Hypothalamus (tissue), 51 donors: ENCODE measurements at regions not wholly inside any gene's neighbourhood (a gene's known extent, or its start where the extent isn't known, plus 50 kb on each side); places are given as distances from the start of the nearest gene placed in this dataset.

Experiments used
- DNase-seq, 51 donors: peaks; one replicate each; lab custom pipeline; 2025; lab: John Stamatoyannopoulos, UW

- no peak for DNase-seq
Observed at GRCh38 chr6:128827675-128828464, 55.1 kb upstream of the LAMA2 start.

GRCh38 chr6:128826606-128827005 is 56.3 kb upstream of the LAMA2 start:
- DNase-seq: no peak

DNA sequence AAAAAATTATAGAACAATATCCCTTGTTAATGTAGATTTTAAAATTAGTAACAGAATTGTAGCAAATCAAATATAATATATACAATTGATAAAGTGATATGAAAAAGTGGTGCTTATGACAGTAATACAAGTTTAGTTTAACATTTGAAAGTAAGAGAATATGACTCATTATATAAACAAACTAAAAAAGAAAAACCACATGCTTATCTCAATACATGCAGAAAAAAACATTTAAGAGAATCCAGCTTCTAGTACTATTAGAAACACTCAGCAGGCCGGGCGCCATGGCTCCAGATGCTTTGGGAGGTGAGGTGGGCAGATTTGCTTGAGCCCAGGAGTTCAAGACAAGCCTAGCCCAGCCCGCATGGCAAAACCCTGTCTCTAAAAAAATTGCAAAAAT is 60.7 kb upstream of the LAMA2 start:
- no peak for DNase-seq

DNA sequence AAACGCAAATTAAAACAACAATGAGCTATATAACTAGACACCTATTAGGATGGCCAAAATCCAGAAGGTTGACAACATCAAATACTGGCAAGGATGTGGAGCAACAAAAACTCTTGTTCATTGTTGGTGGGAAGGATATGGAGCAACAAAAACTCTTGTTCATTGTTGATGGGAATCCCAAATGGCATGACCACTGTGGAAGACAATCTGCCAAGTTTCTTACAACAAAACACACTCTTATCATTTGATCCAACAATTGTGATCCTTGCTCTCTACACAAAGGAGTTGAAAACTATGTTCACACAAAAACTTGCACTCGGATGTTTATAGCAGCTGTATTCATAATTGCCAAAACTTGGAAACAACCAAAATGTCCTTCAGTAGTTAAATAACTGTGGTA is 61.8 kb upstream of the LAMA2 start:
- peak in 1 of 51 donors; percentile 38 for DNase-seq

GRCh38 chr6:128808856-128809255 is 74.1 kb upstream of the LAMA2 start:
- DNase-seq: no peak

GRCh38 chr6:128807577-128807976 is 75.4 kb upstream of the LAMA2 start:
- DNase-seq: no peak

DNA sequence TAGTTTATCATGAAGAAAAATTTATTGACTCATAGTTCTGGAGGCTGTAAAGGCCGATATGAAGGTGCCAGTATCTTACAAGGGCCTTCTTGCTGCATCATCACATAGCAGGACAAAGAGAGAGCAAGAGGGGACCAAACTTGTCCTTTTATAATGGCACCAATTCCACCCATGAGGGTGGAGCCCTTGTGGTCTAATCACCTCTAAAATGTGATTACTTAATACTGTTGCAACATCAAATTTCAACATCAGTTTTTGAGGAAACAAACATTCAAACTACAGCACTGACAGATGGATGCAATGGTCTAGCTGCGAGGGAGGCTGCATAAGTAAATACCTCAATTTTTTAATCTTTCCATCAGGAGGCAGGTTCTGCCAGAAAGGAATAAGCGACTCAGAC is 76.7 kb upstream of the LAMA2 start:
- DNase-seq: no peak

DNA sequence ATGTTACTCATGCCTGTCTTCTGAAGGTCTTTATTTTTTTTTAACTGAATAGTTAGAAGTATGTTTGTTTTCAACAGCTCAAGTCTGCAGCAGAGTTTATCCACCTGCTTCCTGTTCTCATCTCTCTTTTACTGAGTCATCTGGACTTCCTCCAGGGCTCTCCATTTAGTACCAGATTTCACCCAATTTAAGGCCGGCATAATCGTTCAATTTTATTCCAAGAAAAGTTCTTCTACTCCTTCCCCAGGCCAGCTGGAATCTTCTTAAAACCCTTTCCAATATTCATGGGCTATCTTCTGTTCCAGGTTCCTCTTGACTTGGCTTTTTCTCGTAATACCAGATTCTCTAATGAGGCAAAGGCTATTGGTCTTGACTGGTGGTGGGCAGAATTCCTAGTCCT is 79.0 kb upstream of the LAMA2 start:
- DNase-seq: no peak

GRCh38 chr6:128801621-128802020 is 81.3 kb upstream of the LAMA2 start:
- no peak for DNase-seq

- DNase-seq: no peak
Observed at GRCh38 chr6:128784266-128784665, 98.7 kb upstream of the LAMA2 start.

DNA sequence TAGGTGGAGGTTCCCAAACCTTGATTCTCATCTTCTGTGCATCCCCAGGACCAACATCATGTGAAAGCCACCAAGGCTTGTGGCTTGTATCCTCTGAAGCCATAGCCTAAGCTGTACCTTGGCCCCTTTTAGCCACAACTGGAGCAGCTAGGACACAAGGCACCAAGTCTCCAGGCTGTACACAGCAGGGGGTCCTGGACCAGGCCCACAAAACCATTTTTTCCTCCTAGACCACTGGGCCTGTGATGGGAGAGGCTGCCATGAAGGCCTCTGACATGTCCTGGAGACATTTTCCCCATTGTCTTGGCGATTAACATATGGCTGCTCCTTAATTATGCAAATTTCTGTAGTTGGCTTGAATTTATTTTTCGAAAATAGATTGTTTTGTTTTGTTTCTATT is 114.8 kb upstream of the LAMA2 start:
- no peak for DNase-seq

DNA sequence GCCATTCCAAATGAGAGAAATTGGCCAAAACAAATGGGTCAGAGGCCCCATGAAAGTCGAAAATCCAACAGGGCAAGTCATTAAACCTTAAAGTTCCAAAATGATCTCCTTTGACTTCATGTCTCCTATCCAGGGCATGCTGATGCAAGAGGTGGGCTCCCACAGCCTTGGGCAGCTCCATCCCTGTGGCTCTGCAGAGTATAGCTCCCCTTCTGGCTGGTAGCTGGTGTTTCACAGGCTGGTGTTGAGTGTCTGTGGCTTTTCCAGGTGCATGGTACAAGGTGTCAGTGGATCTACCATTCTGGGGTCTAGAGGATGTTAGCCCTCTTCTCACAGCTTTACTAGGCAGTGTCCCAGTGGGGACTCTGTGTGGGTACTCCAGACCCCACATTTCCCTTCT is 115.2 kb upstream of the LAMA2 start:
- DNase-seq: no peak

GRCh38 chr6:128767150-128767549 is 115.8 kb upstream of the LAMA2 start:
- no peak for DNase-seq

GRCh38 chr6:128763599-128764300 is 119.2 kb upstream of the LAMA2 start:
- DNase-seq: no peak

- DNase-seq: no peak
Observed at GRCh38 chr6:128759901-128760300, 123.0 kb upstream of the LAMA2 start.

- no peak for DNase-seq
Observed at GRCh38 chr6:128759447-128759846, 123.5 kb upstream of the LAMA2 start.

DNA sequence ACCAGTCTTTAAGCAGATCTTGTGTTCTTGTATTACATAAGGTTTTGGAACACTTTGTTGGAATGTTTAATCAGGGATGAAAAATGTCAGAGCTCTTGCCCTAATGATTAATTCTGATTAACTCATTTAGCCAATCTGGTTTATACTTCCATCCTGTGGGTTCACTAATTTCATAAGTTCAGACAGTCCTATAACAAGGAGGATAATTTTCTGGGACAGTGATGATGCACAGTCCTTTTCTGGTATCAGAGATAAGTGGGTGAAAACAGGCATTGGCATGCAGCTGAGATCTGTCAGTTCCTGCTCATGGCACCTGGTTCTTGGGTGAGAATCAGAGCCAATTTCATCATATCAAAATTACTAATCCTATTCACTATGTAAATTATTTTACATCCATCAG is 125.0 kb upstream of the LAMA2 start:
- DNase-seq: no peak

GRCh38 chr6:128754658-128755256 is 128.2 kb upstream of the LAMA2 start:
- DNase-seq: no peak

GRCh38 chr6:128743974-128744765 is 138.8 kb upstream of the LAMA2 start:
- peak in 1 of 51 donors; percentile 7 for DNase-seq

DNA sequence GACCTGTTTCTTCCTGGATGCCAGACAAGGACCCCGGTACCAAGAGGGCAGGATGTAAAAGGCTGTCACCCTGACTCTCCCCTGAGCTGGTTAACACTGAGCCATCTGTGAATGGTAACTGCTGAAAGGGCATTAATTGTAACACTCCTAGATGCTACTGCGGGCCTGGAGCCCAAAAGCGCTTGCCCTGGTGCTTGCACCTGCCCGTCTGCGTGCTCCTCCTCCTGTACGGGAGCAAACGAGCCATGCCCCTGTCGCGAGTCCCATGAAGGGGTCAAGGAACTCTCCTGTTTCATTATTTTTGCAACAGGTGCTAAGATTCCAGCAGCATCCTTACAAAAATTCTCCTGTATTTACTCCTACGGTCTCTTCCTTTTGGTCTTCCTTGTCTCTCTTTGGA is 140.0 kb upstream of the LAMA2 start:
- no peak for DNase-seq

- DNase-seq: no peak
Observed at GRCh38 chr6:128740951-128741350, 142.0 kb upstream of the LAMA2 start.
